PC-9 (cell line): ENCODE measurements at regions not wholly inside any gene's neighbourhood (a gene's known extent, or its start where the extent isn't known, plus 50 kb on each side); places are given as distances from the start of the nearest gene placed in this dataset.

Source experiments
- BruUV-seq: library from RNA; stranded (reverse); fragments of 400-500 nt; replicated peaks from 2 replicates; lab custom pipeline; 2021; lab: Mats Ljungman, UMichigan
- CTCF ChIA-PET: fragments of 300-600 bp; sonication (Branson Sonifier 250); formaldehyde crosslinking; loops from one replicate; lab custom pipeline; 2022; ENCODE audit warnings: antibody characterized with exemption; lab: Charles Lee
- POLR2A ChIA-PET: fragments of 300-600 bp; sonication (Branson Sonifier 250); formaldehyde crosslinking; loops from one replicate; lab custom pipeline; 2022; ENCODE audit warnings: antibody characterized with exemption; ENCODE audit not compliant: unreplicated experiment; lab: Charles Lee
- DNase-seq, 2 experiments: peaks; one replicate each; pipeline versions ENCODE4 v3.0.0 to v3.0.0-alpha.2; 2015 to 2022; ENCODE audit warnings: mixed read lengths in 1 of 2
- H2AFZ ChIP-seq: fragments of 200-600 bp; sonication (generic); 2 replicates; pipeline ENCODE4 v1.8.1; 2017; ENCODE audit warnings: antibody characterized with exemption
- H3F3A ChIP-seq: fragments of 200-600 bp; sonication (generic); 2 replicates; pipeline ENCODE4 v1.8.1; 2017; ENCODE audit warnings: antibody characterized with exemption, mild to moderate bottlenecking, low read depth; ENCODE audit not compliant: insufficient read depth
- H3K27ac ChIP-seq: fragments of 200-600 bp; sonication (generic); 2 replicates; pipeline ENCODE4 v1.6.1; 2016; ENCODE audit warnings: mixed run types
- H3K27me3 ChIP-seq: fragments of 200-600 bp; sonication (generic); 2 replicates; pipeline ENCODE4 v1.6.1; 2016; ENCODE audit warnings: low read depth, mixed run types; ENCODE audit not compliant: insufficient read depth
- H3K36me3 ChIP-seq: fragments of 200-600 bp; sonication (generic); 2 replicates; pipeline ENCODE4 v1.6.1; 2016; ENCODE audit warnings: low read depth, mixed run types
- H3K4me1 ChIP-seq: fragments of 200-600 bp; sonication (generic); replicated peaks from 2 replicates; pipeline ENCODE4 v1.6.1; 2016; ENCODE audit warnings: mixed run types; ENCODE audit not compliant: insufficient read depth
- H3K4me2 ChIP-seq: fragments of 200-600 bp; sonication (generic); 2 replicates; pipeline ENCODE4 v1.6.1; 2017; ENCODE audit warnings: mixed run types
- H3K4me3 ChIP-seq: fragments of 200-600 bp; sonication (generic); 2 replicates; pipeline ENCODE4 v1.6.1; 2016; ENCODE audit warnings: mixed run types
- H3K79me2 ChIP-seq: fragments of 200-600 bp; sonication (generic); 2 replicates; pipeline ENCODE4 v1.6.1; 2017; ENCODE audit warnings: low read depth, mixed run types
- H3K9me2 ChIP-seq: fragments of 200-600 bp; sonication (generic); 2 replicates; pipeline ENCODE4 v1.8.1; 2017; ENCODE audit warnings: mild to moderate bottlenecking; ENCODE audit not compliant: insufficient read depth
- H3K9me3 ChIP-seq: fragments of 200-600 bp; sonication (generic); 2 replicates; pipeline ENCODE4 v1.8.1; 2016; ENCODE audit warnings: low read depth; ENCODE audit not compliant: insufficient read depth
- H4K20me1 ChIP-seq: fragments of 200-600 bp; sonication (generic); 2 replicates; pipeline ENCODE4 v1.8.1; 2017; ENCODE audit not compliant: insufficient read depth
- CTCF ChIP-seq: fragments of 200-600 bp; sonication (generic); conservative IDR thresholded peaks from 2 replicates; pipeline ENCODE4 v1.6.1; 2017; ENCODE audit warnings: mixed run types, antibody characterized with exemption, mild to moderate bottlenecking, moderate library complexity
- EZH2 ChIP-seq: fragments of 200-600 bp; sonication (generic); IDR thresholded peaks from 2 replicates; pipeline ENCODE4 v1.8.0; 2017; ENCODE audit warnings: antibody characterized with exemption, low read depth
- intact Hi-C: fragments of 100-400 bp; cut with micrococcal nuclease; formaldehyde crosslinking; loops from one replicate; pipeline ENCODE4 v1.10.0; 2022; ENCODE audit not compliant: unreplicated experiment

GRCh38 chr2:67574230-67574629 lies 177.1 kb downstream of the ETAA1 start:
- BruUV-seq, result no TSS peak
- H3K36me3 ChIP-seq, result no peaks in the 10 kb centered on the region
- no peaks in the 10 kb centered on the region for H3F3A ChIP-seq
- CTCF ChIA-PET, result no interaction called here
- no peaks in the 10 kb centered on the region for H3K4me1 ChIP-seq
- intact Hi-C loops, result no loop called here
- POLR2A ChIA-PET, result no interaction called here
- no peak overlapping the region for H3K27ac ChIP-seq
- no peaks in the 10 kb centered on the region for H3K27me3 ChIP-seq
- H3K9me3 ChIP-seq, result no peaks in the 10 kb centered on the region
- no peak overlapping the region for H3K4me2 ChIP-seq
- H2AFZ ChIP-seq, result no peak overlapping the region
- H4K20me1 ChIP-seq, result no peaks in the 10 kb centered on the region
- no peak for TF ChIP-seq CTCF
- TF ChIP-seq EZH2, result no peak
- no peaks in the 10 kb centered on the region for H3K9me2 ChIP-seq
- H3K4me3 ChIP-seq, result no peak overlapping the region
- H3K79me2 ChIP-seq, result no peaks in the 10 kb centered on the region
- no peak for DNase-seq

- Histone ChIP-seq H2AFZ (no peak overlapping the region), H3F3A (no peaks in the 10 kb centered on the region), H4K20me1 (no peaks in the 10 kb centered on the region), H3K9me3 (no peaks in the 10 kb centered on the region), H3K9me2 (0 out of 2 replicates have a peak, but pooled peaks cover 5% of the 10 kb centered on the region), H3K27ac (no peak overlapping the region), H3K27me3 (no peaks in the 10 kb centered on the region), H3K79me2 (no peaks in the 10 kb centered on the region), H3K4me3 (no peak overlapping the region), H3K4me2 (no peak overlapping the region), H3K36me3 (no peaks in the 10 kb centered on the region), H3K4me1 (no peaks in the 10 kb centered on the region)
- intact Hi-C loops, result no loop called here
- CTCF ChIA-PET, result no interaction called here
- no peak for TF ChIP-seq CTCF
- no peak for TF ChIP-seq EZH2
- DNase-seq, result no peak
- no TSS peak for BruUV-seq
- POLR2A ChIA-PET, result no interaction called here
These were observed 179.1 kb downstream of the ETAA1 start for GRCh38 chr2:67576226-67576625.

GRCh38 chr2:67576991-67577390 lies 179.9 kb downstream of the ETAA1 start:
- no peak for TF ChIP-seq EZH2
- TF ChIP-seq CTCF, result no peak
- no peaks in the 10 kb centered on the region for H3K4me1 ChIP-seq
- no peaks in the 10 kb centered on the region for H3K27me3 ChIP-seq

More at GRCh38 chr2:67576991-67577390, 179.9 kb downstream of the ETAA1 start:
- Histone ChIP-seq H3K9me3 (no peaks in the 10 kb centered on the region), H3F3A (no peaks in the 10 kb centered on the region), H3K79me2 (no peaks in the 10 kb centered on the region), H3K9me2 (0 out of 2 replicates have a peak, but pooled peaks cover 5% of the 10 kb centered on the region), H3K4me2 (no peak overlapping the region), H4K20me1 (no peaks in the 10 kb centered on the region), H3K36me3 (no peaks in the 10 kb centered on the region), H3K27ac (no peak overlapping the region), H3K4me3 (no peak overlapping the region), H2AFZ (no peak overlapping the region)
- intact Hi-C loops, result no loop called here
- CTCF ChIA-PET, result no interaction called here
- BruUV-seq, result no TSS peak
- DNase-seq, result no peak
- POLR2A ChIA-PET, result no interaction called here
